ENCODE measurements at regions not wholly inside any gene's neighbourhood (a gene's known extent, or its start where the extent isn't known, plus 50 kb on each side); places are given as distances from the start of the nearest gene placed in this dataset.

DNA sequence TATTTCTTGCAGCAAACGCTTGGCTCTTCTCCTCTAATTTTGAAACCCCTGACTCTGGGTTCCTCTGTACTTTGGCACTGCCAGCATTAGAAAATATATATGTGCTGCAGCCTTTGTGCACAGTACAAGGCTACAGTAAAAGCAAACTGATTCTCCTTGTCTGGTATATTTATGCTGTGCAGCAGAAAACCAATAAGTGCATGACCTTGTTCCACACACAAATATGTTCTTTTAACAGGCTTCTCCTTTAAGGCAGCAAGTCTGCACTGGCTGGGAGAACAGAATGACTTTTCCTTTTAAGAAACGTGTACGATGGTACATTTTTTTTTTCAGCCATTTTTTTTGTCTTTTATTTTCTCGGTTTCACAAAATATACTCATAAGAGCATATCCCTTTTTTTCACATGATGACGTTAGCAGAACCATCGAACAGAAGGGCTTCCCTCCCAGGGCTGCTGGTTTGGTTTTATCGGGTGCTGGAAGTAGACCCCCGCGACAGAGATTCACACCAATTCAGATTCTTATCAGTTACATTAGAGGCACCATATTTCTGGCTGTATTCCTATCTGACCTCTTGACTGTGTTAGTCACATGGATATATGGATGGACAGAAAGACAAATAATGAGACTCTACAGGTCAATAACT is 129.9 kb upstream of the ARID1B start:
- DNase-seq = no peak

GRCh38 chr6:156646496-156646895 is 130.7 kb upstream of the ARID1B start:
- DNase-seq = no peak

GRCh38 chr6:156645097-156645496 is 132.1 kb upstream of the ARID1B start:
- no peak for DNase-seq

DNA sequence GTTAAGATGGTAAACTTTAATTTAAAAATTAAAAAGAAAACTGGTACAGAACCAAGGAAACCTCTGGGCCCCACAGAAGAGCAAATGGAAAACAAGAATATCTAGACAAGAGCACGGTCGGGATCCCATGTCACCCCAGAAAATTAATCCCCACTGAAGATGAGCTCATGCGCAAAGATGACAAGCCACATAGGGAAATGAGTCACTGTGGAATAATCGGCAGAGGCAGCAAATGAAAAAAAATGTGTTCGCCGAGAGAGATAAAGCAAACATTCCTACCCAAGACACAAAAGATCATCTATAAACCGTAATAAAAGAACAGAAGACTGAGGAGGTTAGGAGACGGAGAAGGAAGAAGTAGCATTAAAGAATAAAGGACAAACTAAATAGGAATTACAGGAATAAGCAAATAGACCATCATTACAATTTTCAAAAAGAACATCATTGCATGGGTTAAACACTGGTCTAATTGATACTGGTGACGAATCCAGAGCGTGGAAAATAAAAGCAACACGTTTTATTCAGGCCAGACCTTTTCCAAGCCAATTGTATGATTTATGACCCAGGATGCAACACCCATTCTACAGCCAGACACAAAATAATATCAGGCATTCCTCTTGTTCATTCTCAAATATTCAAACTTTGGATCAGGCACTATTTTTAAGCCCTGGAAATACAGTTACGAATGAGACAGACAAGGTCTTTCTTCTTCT is 138.0 kb upstream of the ARID1B start:
- DNase-seq = no peak

- DNase-seq = no peak
These were observed 138.6 kb upstream of the ARID1B start for GRCh38 chr6:156638581-156638980.

DNA sequence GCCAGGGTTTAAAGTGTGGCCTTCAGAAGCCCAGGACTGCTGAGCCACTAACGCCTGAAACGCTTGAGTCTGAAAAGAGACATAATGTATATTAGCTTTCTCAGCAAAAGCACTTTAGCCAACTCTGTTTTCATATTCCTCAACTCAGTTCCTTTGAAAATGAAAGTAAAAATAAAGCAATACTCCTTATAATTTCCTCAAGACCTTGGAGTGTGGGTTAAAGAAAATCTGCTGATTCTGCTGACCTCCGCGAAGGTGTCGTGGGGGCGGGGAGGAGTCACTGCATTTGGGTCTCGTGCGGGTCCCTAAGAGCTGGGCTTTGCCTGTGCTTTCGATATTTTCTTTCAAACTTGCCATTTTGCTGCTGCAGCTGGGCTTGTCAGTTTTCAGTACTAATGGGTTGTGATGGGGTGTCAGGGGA is 142.2 kb upstream of the ARID1B start:
- no peak for DNase-seq

DNA sequence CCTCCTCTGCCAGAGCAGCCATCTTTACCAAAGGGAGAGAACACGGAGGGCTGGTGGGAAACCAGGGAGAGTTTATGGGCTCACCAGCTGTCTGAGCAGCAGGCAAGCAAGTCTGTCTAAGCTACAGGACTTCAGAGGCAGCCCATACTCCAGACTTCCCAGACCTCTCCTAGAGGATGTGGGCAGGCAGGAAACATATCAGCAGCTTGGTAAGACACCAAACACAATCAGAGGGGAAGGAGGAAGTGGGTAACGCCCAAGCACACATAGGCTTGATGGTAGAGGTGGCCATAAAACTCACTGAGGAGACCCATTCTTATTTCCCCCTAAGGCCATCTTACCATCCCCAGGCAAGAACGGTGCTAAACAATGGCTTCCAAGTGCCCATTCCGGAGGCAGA is 143.1 kb upstream of the ARID1B start:
- DNase-seq = no peak

DNA sequence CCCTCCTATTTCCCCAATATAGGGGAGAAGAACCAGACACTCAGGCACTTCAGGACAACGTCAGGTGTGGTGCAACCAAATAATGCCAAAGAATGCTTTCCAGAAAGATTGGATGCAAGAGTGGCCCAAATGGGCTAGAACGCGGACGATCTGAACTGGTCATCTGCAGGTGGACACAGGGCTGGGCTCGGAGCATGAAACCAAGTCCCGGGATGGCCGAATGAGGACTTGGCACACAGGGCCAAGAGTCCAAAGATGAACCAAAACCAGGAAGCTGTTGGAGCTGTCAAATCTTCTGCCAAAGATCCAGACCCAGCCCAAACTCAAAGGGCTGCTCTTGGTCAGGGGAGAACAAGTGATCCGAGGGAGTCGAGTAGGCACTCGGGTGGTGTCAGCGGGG is 143.9 kb upstream of the ARID1B start:
- DNase-seq = no peak

GRCh38 chr6:156630613-156631302 is 146.4 kb upstream of the ARID1B start:
- DNase-seq = no peak

DNA sequence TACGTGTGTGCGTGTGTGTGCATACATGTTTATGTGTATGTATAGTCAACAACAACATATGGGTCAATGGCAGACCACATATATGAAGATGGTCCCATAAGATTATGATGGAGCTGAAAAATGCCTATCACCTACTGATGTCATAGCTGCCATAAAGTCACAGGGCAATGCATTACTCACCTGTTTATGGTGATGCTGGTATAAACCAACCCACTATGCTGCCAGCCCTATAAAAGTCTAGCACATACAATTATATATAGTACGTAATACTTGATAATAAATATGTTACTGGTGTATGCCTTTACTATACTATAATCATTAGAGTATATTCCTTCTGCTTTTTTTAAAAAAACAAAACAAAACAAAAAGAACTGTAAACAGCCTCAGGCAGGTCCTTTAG is 148.4 kb upstream of the ARID1B start:
- DNase-seq = no peak

- no peak for DNase-seq
These were observed 149.7 kb upstream of the ARID1B start for GRCh38 chr6:156627524-156627923.

- no peak for DNase-seq
These were observed 155.0 kb upstream of the ARID1B start for GRCh38 chr6:156622185-156622584.

- DNase-seq = no peak
These were observed 156.8 kb upstream of the ARID1B start for GRCh38 chr6:156620331-156620730.

DNA sequence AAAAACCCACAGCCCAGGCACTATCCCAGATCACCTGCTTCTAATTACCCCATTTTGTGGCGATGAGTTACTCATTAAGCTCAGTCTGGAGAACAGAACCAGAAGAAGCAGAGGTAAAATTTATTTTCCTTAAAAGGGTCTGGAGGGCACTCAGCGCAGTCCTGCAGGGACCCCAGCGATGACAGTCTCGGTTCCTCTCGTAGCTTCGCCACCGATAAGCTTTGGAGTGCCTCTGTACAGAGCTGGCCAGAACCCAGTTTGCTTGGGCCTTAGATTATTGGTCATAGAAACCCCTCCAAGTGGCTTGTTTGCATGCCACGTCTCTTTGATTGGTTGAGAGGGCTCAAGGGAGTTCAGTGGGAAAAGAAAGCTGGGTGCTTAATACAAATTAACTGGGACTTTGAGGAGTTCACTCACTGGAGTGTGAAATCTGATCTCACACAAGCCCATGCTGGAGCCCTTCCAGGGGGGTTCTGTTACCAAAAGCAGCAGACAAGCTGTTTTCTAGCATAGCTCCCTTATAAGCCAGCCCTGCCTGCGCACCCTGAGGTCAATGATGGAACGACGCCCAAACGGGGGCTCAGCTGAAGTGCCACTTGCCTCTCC is 158.5 kb upstream of the ARID1B start:
- peak; percentile 96 for DNase-seq

GRCh38 chr6:156617941-156618340 is 159.2 kb upstream of the ARID1B start:
- DNase-seq = no peak

DNA sequence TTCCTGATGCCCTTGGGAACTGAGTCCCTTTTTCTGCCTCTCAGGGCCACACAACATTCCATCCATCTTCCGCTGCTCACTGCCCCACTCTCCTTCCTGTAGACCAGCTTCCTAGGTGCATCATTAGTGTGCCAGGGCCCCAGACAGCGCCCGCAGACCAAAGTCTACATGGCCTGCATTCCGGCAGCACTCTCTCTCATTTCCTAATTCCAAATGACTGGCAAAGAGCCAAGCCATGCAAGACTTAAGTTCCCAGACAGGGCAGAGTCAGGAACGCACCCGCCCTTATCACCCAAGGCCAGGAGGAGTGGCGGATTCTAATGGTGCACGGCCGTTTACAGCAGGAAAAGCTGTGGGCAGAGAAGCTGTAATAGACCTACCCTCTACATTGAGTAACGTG is 159.8 kb upstream of the ARID1B start:
- no peak for DNase-seq

DNA sequence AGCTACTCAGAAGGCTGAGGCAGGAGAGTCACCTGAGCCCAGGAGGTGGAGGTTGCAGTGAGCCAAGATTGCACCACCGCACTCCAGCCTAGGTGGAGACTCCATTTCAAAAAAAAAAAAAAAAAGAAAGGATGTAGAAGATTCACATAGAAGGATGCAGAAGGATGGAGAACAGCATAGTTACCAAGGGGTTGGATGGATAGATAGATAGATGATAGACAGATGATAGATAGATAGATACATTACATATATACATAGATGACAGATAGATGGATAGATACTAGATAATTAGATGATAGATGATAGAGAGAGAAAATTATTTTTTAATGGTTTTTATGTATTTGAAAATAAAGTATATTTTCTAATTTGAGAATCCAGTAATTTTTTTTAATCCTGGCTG is 160.7 kb upstream of the ARID1B start:
- no peak for DNase-seq

GRCh38 chr6:156613996-156614395 is 163.2 kb upstream of the ARID1B start:
- DNase-seq = no peak

- DNase-seq = no peak
These were observed 164.8 kb upstream of the ARID1B start for GRCh38 chr6:156612361-156612760.

- no peak for DNase-seq
These were observed 175.2 kb upstream of the ARID1B start for GRCh38 chr6:156602066-156602385.

DNA sequence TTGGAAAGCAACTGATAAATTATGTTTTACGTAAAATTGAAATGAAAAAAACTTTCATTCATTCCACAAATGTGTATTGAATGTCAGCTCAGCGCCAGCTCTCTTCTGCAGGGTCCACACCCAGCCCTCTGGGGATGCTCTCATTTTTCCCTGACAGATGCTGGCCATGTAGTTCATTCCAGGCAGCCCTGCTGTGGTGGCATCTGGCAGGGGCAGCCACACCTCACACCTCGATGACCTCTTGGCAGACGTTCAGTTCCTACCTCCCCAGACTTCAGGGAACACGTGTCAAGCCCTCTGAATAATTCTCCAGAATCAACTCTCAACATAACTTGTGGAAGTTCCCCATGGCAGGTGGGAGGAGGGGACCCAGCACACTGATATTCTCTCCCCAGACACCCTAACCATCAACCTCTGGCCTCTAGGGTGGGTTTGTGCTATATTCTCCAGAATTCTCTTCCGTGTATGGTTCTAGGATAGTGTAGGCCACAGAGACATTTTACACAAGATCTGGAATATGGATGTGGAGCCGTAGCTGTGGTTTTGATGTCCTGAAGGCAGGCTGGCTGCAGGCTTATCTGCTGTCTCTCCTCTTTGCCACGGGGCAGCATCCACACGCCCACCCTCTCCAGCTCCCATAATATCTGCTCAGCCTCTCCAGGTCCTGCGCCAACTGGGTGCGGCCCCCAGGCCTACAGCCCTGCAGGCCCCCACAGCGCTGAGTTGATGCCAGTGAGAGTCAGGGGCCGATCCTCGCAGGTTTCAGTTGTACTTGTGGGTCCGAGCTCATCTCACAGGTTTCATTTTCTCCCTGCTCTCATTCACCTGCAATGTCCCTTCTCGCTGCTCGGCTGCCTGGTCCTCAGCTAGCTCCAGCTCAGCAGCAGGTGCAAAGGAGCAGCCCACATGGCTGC is 175.8 kb upstream of the ARID1B start:
- no peak for DNase-seq

DNA sequence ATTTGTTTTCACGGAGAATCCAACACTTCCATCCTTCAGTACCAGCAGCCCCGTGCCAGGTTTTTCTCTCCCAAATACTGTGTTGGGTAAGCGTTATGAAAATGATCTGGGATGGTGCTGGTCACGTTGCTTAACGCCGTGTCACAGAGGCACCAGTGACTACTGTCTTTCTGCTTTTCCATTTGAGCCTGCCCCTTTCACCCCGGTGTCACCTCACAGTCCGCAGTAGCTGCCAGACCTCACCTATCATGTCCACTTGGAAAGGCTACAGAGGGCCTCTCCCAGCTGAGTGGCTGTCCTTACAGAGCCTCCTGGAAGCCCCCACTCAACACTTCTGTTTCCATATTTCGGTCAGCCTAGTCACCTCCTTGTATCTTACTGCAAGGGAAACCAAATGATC is 176.5 kb upstream of the ARID1B start:
- no peak for DNase-seq

Data from NCI-H1436 (cell line).